Panc1 (cell line): ENCODE measurements at regions not wholly inside any gene's neighbourhood (a gene's known extent, or its start where the extent isn't known, plus 50 kb on each side); places are given as distances from the start of the nearest gene placed in this dataset.

Experiments used
- ATAC-seq: fragments of 200-7000 bp; cut with Tn5 transposase; 2 replicates; pipeline ENCODE4 v1.9.1; 2020; ENCODE audit warnings: mild to moderate bottlenecking, moderate library complexity
- BruUV-seq: library from RNA; stranded (reverse); fragments of 400-500 nt; replicated peaks from 2 replicates; lab custom pipeline; 2021; lab: Mats Ljungman, UMichigan
- CTCF ChIA-PET: fragments of 300-600 bp; sonication (Branson Sonifier 250); formaldehyde crosslinking; loops from one replicate; lab custom pipeline; 2022; ENCODE audit warnings: antibody characterized with exemption; lab: Charles Lee
- POLR2A ChIA-PET: fragments of 300-600 bp; sonication (Branson Sonifier 250); formaldehyde crosslinking; loops from one replicate; lab custom pipeline; 2022; ENCODE audit warnings: antibody characterized with exemption; lab: Charles Lee
- DNase-seq: peaks from one replicate; pipeline ENCODE4 v3.0.0-alpha.2; 2010; ENCODE audit warnings: low read depth, low spot score
- H3K27ac ChIP-seq: 2 replicates; pipeline ENCODE4 v1.5.1; 2011; ENCODE audit warnings: mild to moderate bottlenecking, low read length, inconsistent platforms
- H3K27me3 ChIP-seq: fragments of 200-500 bp; sonication (Bioruptor generic); 2 replicates; pipeline ENCODE4 v1.6.0; 2014; ENCODE audit warnings: low read length, inconsistent platforms; ENCODE audit not compliant: control insufficient read depth, insufficient read depth
- H3K36me3 ChIP-seq: fragments of 200-500 bp; sonication (Bioruptor generic); 2 replicates; pipeline ENCODE4 v1.5.1; 2014; ENCODE audit warnings: inconsistent platforms, mild to moderate bottlenecking, low read length, moderate library complexity; ENCODE audit not compliant: control insufficient read depth, insufficient read depth
- H3K4me1 ChIP-seq: 2 replicates; pipeline ENCODE4 v1.5.1; 2011; ENCODE audit warnings: inconsistent platforms, mild to moderate bottlenecking, low read length, moderate library complexity; ENCODE audit not compliant: control insufficient read depth, insufficient read depth
- H3K4me3 ChIP-seq, 2 experiments: 2 replicates each; pipeline ENCODE4 v1.5.1; 2011 to 2012; ENCODE audit warnings: low read depth in 2 of 2, low read length in 2 of 2, mild to moderate bottlenecking in 2 of 2, inconsistent platforms in 1 of 2, moderate library complexity in 1 of 2
- H3K9me3 ChIP-seq: fragments of 200-500 bp; sonication (Bioruptor generic); 2 replicates; pipeline ENCODE4 v1.5.1; 2014; ENCODE audit warnings: low read depth, mild to moderate bottlenecking, inconsistent platforms, low read length, moderate library complexity; ENCODE audit not compliant: control insufficient read depth, insufficient read depth
- POLR2AphosphoS5 ChIP-seq: IDR thresholded peaks from 2 replicates; pipeline ENCODE4 v1.6.1; 2012; ENCODE audit warnings: mild to moderate bottlenecking, low read depth, low read length, moderate library complexity
- REST ChIP-seq, 2 experiments: IDR thresholded peaks; 2 replicates each; pipeline ENCODE4 v1.6.1; 2011 to 2012; ENCODE audit warnings: low read depth in 2 of 2, control low read depth in 1 of 2, low read length in 1 of 2, mild to moderate bottlenecking in 1 of 2, moderate library complexity in 1 of 2; ENCODE audit not compliant: insufficient read depth in 1 of 2
- SIN3A ChIP-seq: IDR thresholded peaks from 2 replicates; pipeline ENCODE4 v1.6.1; 2012; ENCODE audit warnings: low read depth, mild to moderate bottlenecking, low read length, moderate library complexity, borderline replicate concordance; ENCODE audit not compliant: insufficient read depth
- TCF7L2 ChIP-seq: IDR thresholded peaks from 2 replicates; pipeline ENCODE4 v1.6.1; 2011; ENCODE audit warnings: mild to moderate bottlenecking, low read depth, low read length, inconsistent platforms
- in situ Hi-C: cut with HindIII; loops from 2 replicates; pipeline ENCODE4 v1.10.0; 2016; ENCODE audit warnings: low sequenced_read_pairs, low pct_unique_long_range_greater_than_20kb
- intact Hi-C: fragments of 100-400 bp; cut with micrococcal nuclease; formaldehyde crosslinking; loops from one replicate; pipeline ENCODE4 v1.10.0; 2022; ENCODE audit not compliant: unreplicated experiment
- TF ChIP-seq, protein P1 (sequence below): fragments of 450-650 bp; IDR thresholded peaks from 2 replicates; pipeline ENCODE4 v1.5.1; 2017; ENCODE audit warnings: mild to moderate bottlenecking

DNA sequence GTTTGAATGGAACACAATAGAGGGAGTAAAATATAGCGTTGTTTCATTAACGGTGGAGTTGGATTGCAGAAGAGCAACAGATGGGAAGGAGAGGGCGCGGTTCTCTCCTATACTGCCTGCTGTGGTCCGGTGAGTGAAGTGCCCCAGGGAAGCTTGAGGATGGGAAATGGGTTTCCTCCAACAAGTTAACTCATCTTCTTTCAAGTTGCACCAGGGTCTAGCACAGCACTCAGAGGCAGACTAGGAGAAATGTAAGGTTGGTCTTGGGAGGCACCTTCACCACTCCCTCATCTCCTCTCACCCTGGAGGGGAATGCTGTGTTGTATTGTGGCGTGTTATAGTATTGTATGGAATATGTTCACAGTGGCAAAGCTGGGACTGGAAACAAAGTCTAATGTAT is 96.9 kb upstream of the SLC24A3 start:
- TF ChIP-seq POLR2AphosphoS5 = no peak
- ChIA-PET POLR2A (no interaction called here), CTCF (interaction anchor here (0.6 kb wide), 1 partner anchor 197 kb away, joined by 3 read pairs; no protein-coding TSS in a partner anchor)
- no peak for DNase-seq
- BruUV-seq = no TSS peak
- no peak for ATAC-seq
- no peak overlapping the region for H3K27ac ChIP-seq
- H3K27me3 ChIP-seq = no peaks in the 10 kb centered on the region
- H3K4me3 ChIP-seq = no peak overlapping the region
- H3K4me1 ChIP-seq = no peaks in the 10 kb centered on the region
- intact Hi-C loops (no loop called here), in situ Hi-C loops (no loop called here)
- H3K9me3 ChIP-seq = no peaks in the 10 kb centered on the region
- H3K36me3 ChIP-seq = no peaks in the 10 kb centered on the region

DNA sequence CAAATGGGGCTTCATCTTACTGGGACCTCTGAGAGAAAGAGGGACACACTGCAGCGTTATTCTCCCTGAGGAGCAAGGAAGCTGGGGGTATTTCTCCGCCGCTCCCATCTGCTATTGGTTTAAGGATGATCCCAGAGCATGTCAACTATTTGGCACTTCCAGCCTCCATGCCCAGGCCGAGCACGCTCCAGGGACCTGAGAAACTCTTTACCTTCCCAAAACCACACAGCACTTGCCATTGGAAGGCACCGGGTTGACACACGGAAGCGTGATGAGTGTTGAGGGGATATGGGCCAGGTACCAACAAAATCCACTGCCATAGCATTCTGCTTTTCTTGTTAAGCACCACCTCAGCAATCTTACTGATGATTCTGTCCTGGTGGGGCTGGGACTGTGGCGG is 92.4 kb upstream of the SLC24A3 start:
- no peak overlapping the region for H3K27ac ChIP-seq
- intact Hi-C loops = no loop called here
- no peaks in the 10 kb centered on the region for H3K36me3 ChIP-seq
- no peak for TF ChIP-seq SIN3A
- TF ChIP-seq, protein P1, sequence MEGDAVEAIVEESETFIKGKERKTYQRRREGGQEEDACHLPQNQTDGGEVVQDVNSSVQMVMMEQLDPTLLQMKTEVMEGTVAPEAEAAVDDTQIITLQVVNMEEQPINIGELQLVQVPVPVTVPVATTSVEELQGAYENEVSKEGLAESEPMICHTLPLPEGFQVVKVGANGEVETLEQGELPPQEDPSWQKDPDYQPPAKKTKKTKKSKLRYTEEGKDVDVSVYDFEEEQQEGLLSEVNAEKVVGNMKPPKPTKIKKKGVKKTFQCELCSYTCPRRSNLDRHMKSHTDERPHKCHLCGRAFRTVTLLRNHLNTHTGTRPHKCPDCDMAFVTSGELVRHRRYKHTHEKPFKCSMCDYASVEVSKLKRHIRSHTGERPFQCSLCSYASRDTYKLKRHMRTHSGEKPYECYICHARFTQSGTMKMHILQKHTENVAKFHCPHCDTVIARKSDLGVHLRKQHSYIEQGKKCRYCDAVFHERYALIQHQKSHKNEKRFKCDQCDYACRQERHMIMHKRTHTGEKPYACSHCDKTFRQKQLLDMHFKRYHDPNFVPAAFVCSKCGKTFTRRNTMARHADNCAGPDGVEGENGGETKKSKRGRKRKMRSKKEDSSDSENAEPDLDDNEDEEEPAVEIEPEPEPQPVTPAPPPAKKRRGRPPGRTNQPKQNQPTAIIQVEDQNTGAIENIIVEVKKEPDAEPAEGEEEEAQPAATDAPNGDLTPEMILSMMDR = no peak
- TF ChIP-seq TCF7L2 = no peak
- no peak for TF ChIP-seq POLR2AphosphoS5
- no peak for TF ChIP-seq REST (IDR thresholded peaks at IDR 0.05; ENCODE audit: insufficient read depth in 1 of 2, low read depth in 2 of 2, low read length in 1 of 2)
- DNase-seq (no peak), ATAC-seq (no peak)
- CTCF ChIA-PET = no interaction called here
- in situ Hi-C loops = no loop called here
- POLR2A ChIA-PET = no interaction called here
- H3K4me1 ChIP-seq = no peaks in the 10 kb centered on the region
- no peaks in the 10 kb centered on the region for H3K9me3 ChIP-seq
- H3K27me3 ChIP-seq = no peaks in the 10 kb centered on the region
- BruUV-seq = no TSS peak
- no peak overlapping the region for H3K4me3 ChIP-seq

GRCh38 chr20:19120569-19120968 is 91.9 kb upstream of the SLC24A3 start:
- Histone ChIP-seq H3K36me3 (no peaks in the 10 kb centered on the region), H3K9me3 (no peaks in the 10 kb centered on the region), H3K4me3 (no peak overlapping the region), H3K27ac (no peak overlapping the region), H3K27me3 (no peaks in the 10 kb centered on the region), H3K4me1 (no peaks in the 10 kb centered on the region)
- ChIA-PET POLR2A (no interaction called here), CTCF (no interaction called here)
- intact Hi-C loops (no loop called here), in situ Hi-C loops (no loop called here)
- no peak for ATAC-seq
- no TSS peak for BruUV-seq
- DNase-seq = no peak
- TF ChIP-seq SIN3A = no peak
